Jurkat, Clone E6-1 (cell line): ENCODE measurements at regions not wholly inside any gene's neighbourhood (a gene's known extent, or its start where the extent isn't known, plus 50 kb on each side); places are given as distances from the start of the nearest gene placed in this dataset.

ENCODE experiments used
- DNase-seq: peaks from one replicate; pipeline ENCODE4 v3.0.0-alpha.2; 2011; ENCODE audit warnings: low read depth, low spot score
- H3K4me3 ChIP-seq: 2 replicates; pipeline ENCODE4 v1.5.1; 2011; ENCODE audit warnings: mild to moderate bottlenecking, low read length, control low read depth, moderate library complexity

DNA sequence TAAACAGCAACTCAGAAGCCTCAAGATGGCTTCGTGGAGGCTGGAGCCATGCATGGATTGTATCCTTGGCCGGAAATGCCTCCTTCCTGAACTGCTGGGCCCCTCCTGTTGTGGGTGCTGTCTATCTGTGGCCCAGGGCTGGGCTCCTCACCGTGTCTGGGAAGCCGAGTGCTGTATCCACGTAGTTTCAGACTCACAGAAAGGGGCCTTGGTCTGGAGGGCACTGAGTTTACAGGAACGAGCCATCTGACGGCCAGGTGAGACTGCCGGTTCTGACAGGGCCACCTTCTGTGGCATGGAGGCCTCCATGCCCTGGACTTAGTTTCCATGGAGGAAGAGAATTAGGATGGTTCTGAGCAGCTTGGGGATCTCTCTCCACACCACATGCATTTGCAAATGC lies 142.2 kb downstream of the ERMARD start:
- DNase-seq, result no peak
- H3K4me3 ChIP-seq, result no peak overlapping the region

DNA sequence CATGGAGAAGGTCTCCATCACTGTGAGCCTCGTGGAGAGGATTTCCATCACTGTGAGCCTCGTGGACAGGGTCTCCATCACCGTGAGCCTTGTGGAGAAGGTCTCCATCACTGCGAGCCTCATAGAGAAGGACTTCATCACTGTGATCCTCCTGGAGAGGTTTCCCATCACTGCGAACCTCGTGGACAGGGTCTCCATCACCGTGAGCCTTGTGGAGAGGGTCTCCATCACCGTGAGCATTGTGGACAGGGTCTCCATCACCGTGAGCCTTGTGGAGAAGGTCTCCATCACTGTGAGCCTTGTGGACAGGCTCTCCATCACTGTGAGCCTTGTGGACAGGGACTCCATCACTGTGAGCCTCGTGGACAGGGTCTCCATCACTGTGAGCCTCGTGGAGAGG lies 140.4 kb downstream of the ERMARD start:
- H3K4me3 ChIP-seq, result no peak overlapping the region
- DNase-seq, result no peak

DNA sequence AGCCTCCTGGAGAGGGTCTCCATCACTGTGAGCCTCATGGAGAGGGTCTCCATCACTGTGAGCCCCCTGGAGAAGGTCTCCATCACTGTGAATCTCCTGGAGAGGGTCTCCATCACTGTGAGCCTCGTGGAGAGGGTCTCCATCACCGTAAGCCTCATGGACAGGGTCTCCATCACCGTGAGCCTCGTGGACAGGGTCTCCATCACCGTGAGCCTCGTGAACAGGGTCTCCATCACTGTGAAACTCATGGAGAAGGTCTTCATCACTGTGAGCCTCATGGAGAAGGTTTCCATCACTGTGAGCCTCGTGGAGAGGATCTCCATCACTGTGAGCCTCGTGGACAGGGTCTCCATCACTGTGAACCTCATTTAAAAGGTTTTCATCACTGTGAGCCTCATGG lies 140.0 kb downstream of the ERMARD start:
- no peak overlapping the region for H3K4me3 ChIP-seq
- DNase-seq, result no peak

DNA sequence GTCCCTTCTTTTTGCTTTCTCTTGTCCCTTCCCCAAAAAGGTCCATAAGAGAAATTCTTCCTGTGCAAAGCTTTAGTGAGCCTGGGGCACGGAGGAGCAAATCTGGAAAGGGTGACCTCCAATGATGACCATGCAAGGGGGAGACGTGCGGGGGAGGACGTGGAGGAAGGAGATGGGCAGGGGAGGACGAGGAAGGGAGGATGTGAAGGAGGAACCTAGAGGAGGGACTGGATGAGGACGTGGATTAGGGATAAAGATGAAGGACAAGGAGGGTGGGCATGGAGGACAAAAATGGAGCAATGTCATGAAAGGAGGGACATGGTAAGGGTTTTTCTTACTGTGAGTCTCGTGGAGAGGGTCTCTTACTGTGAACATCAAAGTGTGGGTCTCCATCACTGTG lies 139.5 kb downstream of the ERMARD start:
- DNase-seq, result no peak
- no peak overlapping the region for H3K4me3 ChIP-seq

- H3K4me3 ChIP-seq, result no peak overlapping the region
- DNase-seq, result no peak
These were observed 138.6 kb downstream of the ERMARD start for GRCh38 chr6:169890049-169890448.

DNA sequence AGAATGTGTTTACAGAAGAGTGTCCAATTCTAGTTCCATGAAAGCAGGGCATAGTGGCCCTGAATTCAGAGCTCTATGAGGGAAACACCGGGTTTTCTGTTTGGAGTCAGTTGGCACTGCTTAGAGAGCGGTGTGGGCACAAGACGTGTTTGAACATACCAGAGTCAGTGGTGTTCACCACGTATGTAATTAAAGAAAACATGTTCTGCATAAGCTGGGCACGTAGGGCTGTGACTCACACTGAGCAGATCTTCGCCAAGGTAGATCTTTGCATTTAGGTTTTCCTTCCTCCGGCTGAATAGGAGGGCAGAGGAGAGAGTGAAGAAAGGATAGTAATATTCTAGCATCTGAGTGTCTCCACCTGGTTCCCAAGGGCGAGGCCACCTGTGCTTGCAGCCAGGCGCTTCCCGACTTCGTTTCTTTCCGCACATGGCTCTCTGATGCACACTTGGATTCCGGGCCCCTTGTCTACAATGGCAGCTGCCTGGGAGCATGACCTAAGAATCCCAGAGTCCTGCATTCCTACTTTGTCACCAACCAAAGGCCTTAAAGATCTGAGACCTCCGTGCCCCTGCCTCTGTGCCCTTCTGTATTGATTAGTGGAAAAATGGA lies 136.2 kb downstream of the ERMARD start:
- H3K4me3 ChIP-seq, result no peak overlapping the region
- no peak for DNase-seq

DNA sequence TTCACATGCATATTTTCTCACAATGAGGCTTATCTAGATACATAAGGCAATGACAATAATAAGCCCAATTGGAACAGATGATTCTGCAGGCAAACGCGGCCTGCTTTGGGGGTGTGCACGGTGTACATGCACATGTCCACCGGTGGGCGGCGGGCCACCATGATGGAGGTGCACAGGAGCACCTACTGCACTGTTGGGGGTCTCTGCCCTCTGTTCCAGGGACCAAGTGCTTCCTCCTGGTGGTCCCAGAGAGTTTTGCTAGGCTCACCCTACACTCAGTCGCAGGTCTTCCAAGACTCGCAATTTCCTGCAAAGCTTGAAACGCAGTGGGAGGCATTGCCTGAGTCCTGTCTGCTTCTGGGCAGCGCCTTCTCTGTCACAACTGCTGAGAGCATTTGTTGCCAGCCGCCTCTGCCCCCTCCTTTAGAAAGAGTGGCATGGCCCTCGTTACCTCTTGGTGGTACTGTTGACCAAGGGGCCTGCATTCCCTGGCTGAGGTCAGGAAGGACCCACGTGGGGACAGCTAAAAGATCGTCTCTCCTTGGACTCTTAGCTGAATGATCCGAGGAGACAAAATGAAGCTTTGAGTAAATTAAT lies 135.3 kb downstream of the ERMARD start:
- no peak for DNase-seq

DNA sequence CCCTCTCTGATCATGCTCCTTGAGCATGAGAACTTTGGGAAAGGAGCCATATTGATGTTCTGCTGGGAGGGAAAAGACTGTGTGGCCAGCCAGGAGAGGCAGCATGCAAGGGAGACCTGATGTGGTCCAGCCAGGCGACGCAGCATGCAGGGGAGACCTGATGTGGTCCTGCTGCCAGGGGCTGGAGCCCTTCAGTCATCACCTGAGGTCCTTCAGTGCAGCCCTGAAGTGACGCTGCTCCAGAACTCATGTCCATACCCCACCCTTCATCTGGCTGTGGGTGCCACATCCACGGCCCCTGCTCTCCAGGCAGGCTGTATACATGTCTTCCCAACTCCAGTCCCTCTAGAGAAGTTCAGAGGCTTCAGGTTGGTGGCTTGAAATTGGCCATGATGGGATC lies 134.4 kb downstream of the ERMARD start:
- no peak for DNase-seq
- H3K4me3 ChIP-seq, result no peak overlapping the region

More for the DNA sequence above, 135.3 kb downstream of the ERMARD start:
- no peak overlapping the region for H3K4me3 ChIP-seq

DNA sequence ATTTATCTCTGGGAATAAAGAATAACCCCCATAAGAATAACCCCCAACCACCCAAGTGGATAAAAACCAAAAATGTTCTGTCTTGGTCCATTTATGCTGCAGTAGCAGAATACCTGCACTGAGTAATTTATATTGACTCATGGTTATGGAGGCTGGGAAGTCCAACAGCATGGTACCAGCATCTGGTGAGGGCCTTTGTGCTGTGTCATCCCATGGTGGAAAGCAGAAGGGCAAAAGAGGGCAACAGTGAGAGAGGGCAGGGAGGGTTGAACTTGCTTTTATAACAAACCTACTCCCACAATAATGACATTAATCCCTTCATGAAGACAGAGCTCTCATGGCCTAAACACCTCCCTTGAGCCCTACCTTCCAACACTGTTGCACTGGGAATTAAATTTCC lies 133.7 kb downstream of the ERMARD start:
- H3K4me3 ChIP-seq, result no peak overlapping the region
- DNase-seq, result no peak

DNA sequence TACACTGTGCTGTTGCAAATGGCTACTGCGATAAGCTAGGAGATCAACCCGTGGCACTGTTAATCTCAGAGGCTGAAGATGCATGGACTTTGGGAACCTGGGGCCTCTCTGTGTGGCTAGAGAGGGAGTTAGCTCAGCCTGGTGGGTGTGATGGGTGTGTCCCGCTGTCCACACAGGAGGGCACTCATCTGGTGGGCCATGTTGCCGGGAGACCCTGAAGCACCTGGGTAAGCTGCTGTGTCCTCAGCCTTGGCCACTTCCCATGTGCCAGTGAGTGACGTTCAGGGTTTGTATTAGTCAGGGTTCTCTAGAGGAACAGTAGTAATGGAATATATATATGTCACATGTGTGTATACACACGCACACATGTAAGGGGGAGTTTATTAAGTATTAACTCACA lies 132.7 kb downstream of the ERMARD start:
- H3K4me3 ChIP-seq, result no peak overlapping the region

GRCh38 chr6:169883316-169883715 lies 131.9 kb downstream of the ERMARD start:
- no peak for DNase-seq

More for the DNA sequence above, 132.7 kb downstream of the ERMARD start:
- no peak for DNase-seq

DNA sequence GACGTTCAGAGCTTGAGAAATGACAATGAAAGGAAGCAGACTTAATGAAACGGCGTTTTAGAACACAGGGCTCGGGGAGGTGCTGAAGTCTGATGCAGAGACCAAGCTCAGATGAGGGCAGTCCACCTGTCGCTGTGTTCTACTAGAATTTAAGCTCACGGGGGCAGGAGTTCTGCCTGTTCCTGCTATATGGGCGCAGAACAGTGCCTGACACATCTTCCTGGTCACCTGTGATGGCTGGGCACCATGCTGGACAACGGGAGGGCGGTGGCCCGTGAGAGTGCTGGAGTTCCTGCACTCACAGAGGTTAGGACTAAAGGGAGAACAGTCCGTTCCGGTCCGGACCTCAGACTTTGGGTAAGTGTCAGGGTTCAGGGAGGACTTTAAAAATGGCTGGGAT lies 130.6 kb downstream of the ERMARD start:
- no peak for DNase-seq
- no peak overlapping the region for H3K4me3 ChIP-seq

More at GRCh38 chr6:169883316-169883715, 131.9 kb downstream of the ERMARD start:
- no peak overlapping the region for H3K4me3 ChIP-seq

- no peak for DNase-seq
- no peak overlapping the region for H3K4me3 ChIP-seq
These were observed 130.0 kb downstream of the ERMARD start for GRCh38 chr6:169881398-169881797.

GRCh38 chr6:169880516-169880915 lies 129.1 kb downstream of the ERMARD start:
- no peak for DNase-seq
- no peak overlapping the region for H3K4me3 ChIP-seq

- H3K4me3 ChIP-seq, result no peak overlapping the region
- no peak for DNase-seq
These were observed 117.9 kb downstream of the ERMARD start for GRCh38 chr6:169869301-169869700.

DNA sequence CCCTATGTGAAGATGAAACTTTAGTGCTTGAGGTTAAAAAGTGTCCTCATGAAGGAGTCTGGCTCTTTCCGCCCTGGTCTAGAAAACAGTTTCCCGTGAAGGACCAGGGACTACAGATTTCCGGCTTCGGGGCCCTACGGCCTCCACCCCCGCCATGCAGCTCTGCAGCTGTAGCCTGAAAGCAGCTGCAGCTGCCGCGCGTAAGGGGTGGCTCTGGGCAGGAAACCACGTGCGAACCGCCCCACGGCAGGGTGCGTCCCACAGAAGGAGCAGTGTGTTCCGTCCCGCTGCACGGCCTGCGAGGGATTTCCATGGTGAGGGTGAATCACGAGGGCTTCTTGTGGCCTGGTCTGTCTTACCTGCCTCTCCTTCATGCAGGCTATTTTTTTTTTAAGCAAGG lies 117.0 kb downstream of the ERMARD start:
- peak; percentile 74 for DNase-seq
- no peak overlapping the region for H3K4me3 ChIP-seq

DNA sequence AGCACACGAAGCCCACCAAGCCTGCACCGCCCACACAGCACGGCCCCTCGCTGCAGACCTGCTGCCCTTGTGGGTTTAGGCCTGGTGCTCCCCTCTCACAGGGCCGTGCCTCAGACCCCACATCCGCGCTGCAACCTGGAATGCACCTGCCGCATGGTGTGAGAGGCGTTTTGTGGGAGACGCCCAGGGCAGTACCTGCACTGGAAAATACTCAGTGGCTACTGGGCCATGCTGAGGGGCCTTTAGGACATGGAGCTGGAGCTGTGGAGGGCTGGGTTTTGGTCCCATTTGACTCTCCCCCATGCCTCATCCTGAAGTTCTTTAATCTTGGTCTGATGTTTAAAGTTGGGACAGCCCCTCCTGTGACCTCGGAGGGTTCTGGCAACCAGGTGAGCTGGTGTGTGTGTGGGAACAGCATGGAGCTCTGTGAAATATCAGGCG lies 116.3 kb downstream of the ERMARD start:
- DNase-seq, result no peak
- no peak overlapping the region for H3K4me3 ChIP-seq

GRCh38 chr6:169866668-169867521 lies 115.5 kb downstream of the ERMARD start:
- H3K4me3 ChIP-seq, result no peak overlapping the region
- DNase-seq, result no peak

DNA sequence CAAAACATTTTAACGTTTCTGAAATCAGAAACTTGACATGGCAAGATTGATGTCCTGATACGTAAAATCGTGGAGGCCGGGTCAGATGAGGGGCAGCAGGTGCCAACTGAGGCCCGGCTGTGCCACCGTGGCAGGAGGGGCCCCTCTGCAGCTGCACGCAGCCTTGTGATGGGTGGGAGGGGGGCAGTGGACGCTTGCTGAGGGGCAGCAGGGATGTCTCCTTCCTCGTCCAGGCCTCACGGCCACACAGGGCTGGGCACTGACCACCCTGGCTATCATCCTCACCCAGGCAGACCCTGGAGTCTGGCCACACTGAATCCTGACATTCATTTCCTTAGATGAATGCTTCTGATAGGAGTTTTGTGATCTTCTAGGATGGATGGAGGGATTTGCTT lies 114.7 kb downstream of the ERMARD start:
- H3K4me3 ChIP-seq, result no peak overlapping the region
- no peak for DNase-seq
